ENCODE measurements at regions not wholly inside any gene's neighbourhood (a gene's known extent, or its start where the extent isn't known, plus 50 kb on each side); places are given as distances from the start of the nearest gene placed in this dataset.

DNA sequence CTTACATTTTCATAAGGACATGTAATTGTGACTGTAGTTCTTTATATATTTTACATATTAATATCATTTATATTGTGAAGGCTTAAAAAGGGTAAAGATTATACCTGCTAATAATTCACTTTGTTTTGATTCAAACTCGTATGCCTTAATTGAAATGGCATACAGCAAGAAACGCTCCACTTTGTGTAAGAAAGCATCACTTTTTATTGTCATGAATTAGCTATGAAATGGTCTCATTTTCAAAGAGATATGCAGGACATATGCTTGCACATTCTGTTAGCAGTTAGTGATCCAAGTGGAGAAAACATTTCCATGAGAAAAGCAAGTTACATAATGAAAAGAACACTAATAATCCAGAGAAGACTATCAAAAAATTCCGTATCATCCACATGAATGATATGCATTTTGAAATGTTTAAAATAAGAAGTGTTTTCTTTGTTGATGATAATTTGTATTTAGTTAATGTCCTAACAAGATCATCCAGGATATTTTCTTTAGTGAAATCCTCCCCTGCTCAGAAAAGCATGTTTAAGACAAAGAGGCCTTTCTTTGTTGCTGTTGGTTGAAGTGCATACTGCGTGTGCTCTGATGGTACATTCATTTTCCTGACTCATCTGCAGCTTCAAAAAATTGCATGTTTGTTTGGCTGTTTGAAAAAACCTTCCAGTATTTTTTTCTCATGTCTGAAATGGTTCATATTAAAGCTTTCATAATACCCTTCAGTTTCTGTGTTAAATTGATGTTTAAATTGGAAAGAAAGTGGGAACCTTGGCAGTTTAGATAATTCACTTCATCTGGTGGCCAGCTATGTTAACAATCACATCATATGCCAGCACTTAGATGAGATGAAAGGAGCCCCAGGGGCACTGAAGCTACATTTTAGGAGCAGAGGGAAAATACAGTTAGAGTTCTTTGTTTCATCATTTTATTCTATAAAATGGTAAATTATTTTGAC lies 242.2 kb downstream of the CSNK1G3 start:
- no peak overlapping the region for H3K4me3 Mint-ChIP-seq
- Histone ChIP-seq H3K27ac (ENCODE audit: insufficient read length, low read depth, low read length) (no peak overlapping the region), H3T11ph (ENCODE audit: low read length) (no peak overlapping the region), H3K23me2 (ENCODE audit: insufficient read length, low read depth, low read length, poor library complexity, severe bottlenecking) (no peaks in the 10 kb centered on the region), H4K91ac (ENCODE audit: insufficient read length, low read depth, low read length) (no peak overlapping the region), H3K9me3 (ENCODE audit: control insufficient read depth, low read depth, low read length) (no peaks in the 10 kb centered on the region), H2BK5ac (ENCODE audit: insufficient read length, low read length) (no peak overlapping the region), H2AK5ac (ENCODE audit: insufficient read length, low read length) (no peak overlapping the region), H3K23ac (ENCODE audit: insufficient read length, low read depth, low read length) (no peak overlapping the region), H3K27me3 (ENCODE audit: insufficient read depth, low read length) (no peaks in the 10 kb centered on the region), H4K8ac (replicated peaks; ENCODE audit: insufficient read length, low read depth, low read length) (no peak overlapping the region), H3K79me2 (ENCODE audit: insufficient read depth, low read length) (no peaks in the 10 kb centered on the region), H2BK15ac (ENCODE audit: low read depth, low read length) (no peak overlapping the region), H4K5ac (ENCODE audit: insufficient read length, low read depth, low read length) (no peak overlapping the region), H2BK12ac (ENCODE audit: insufficient read length, low read depth, low read length) (no peak overlapping the region), H2AFZ (ENCODE audit: low read length) (no peak overlapping the region), H3K4ac (ENCODE audit: low read depth, low read length) (no peak overlapping the region), H2BK20ac (ENCODE audit: low read depth, low read length, poor library complexity, severe bottlenecking) (no peak overlapping the region), H3K56ac (ENCODE audit: insufficient read length, low read depth, low read length) (no peak overlapping the region), H3K4me1 (ENCODE audit: insufficient read depth, low read length) (peaks cover 2% of the 10 kb centered on the region; the same call in 1 of the 2 replicates), H3K18ac (ENCODE audit: insufficient read length, low read depth, low read length) (no peak overlapping the region), H3K79me1 (ENCODE audit: insufficient read depth, low read depth, low read length, poor library complexity, severe bottlenecking) (no peaks in the 10 kb centered on the region), H3K14ac (ENCODE audit: insufficient read depth, low read length) (no peak overlapping the region), H3K4me2 (ENCODE audit: insufficient read depth, insufficient read length, low read length) (no peak overlapping the region), H3K9ac (ENCODE audit: extremely low read depth, insufficient read length, low read length) (no peak overlapping the region), H2BK120ac (ENCODE audit: low read depth, low read length, poor library complexity, severe bottlenecking) (no peak overlapping the region), H4K20me1 (ENCODE audit: control insufficient read depth, insufficient read depth, insufficient read length) (no peaks in the 10 kb centered on the region)
- no peaks in the 10 kb centered on the region for H3K27me3 Mint-ChIP-seq (ENCODE audit: low read depth)
- no CpG with 5 or more reads among the region's 4 CpGs for WGBS (ENCODE audit: extremely low coverage, insufficient read length, low lambda C conversion rate)
- H3K36me3 Mint-ChIP-seq (ENCODE audit: insufficient read depth in 1 of 3, low read depth in 3 of 3) = peaks cover 0 to 9% (median 0%) of the 10 kb centered on the region in 3 experiments; a peak in 3 of 7 replicates
- TF ChIP-seq CTCF (conservative IDR thresholded peaks at IDR 0.05) = no peak
- H3K27ac Mint-ChIP-seq = no peak overlapping the region
- no peak for DNase-seq
- H3K4me1 Mint-ChIP-seq = peaks cover 13 to 18% of the 10 kb centered on the region in 2 experiments
- H3K9me3 Mint-ChIP-seq = peaks cover 0 to 10% of the 10 kb centered on the region in 2 experiments; a peak in 4 of 5 replicates
